HEK293 (cell line): ENCODE measurements at regions not wholly inside any gene's neighbourhood (a gene's known extent, or its start where the extent isn't known, plus 50 kb on each side); places are given as distances from the start of the nearest gene placed in this dataset.

Source experiments
- CTCF ChIP-seq: fragments of 450-650 bp; formaldehyde crosslinking; IDR thresholded peaks from 2 replicates; pipeline ENCODE4 v1.5.1; 2016; ENCODE audit warnings: missing biosample characterization, missing genetic modification characterization
- PRDM1 ChIP-seq: fragments of 450-650 bp; formaldehyde crosslinking; IDR thresholded peaks from 2 replicates; pipeline ENCODE4; 2016; ENCODE audit warnings: missing biosample characterization, missing genetic modification characterization
- ZNF140 ChIP-seq: fragments of 450-650 bp; formaldehyde crosslinking; IDR thresholded peaks from 2 replicates; pipeline ENCODE4 v1.5.1; 2016; ENCODE audit warnings: missing biosample characterization, missing genetic modification characterization
- ZNF596 ChIP-seq: fragments of 450-650 bp; IDR thresholded peaks from 2 replicates; pipeline ENCODE4 v1.5.0; 2018; ENCODE audit warnings: missing biosample characterization, mild to moderate bottlenecking, missing genetic modification characterization, moderate library complexity
- ZNF747 ChIP-seq: fragments of 450-650 bp; formaldehyde crosslinking; IDR thresholded peaks from 2 replicates; pipeline ENCODE4 v1.5.1; 2016; ENCODE audit warnings: missing biosample characterization, missing genetic modification characterization

GRCh38 chr10:3241274-3241921 lies 68.8 kb upstream of the PITRM1 start:
- TF ChIP-seq ZNF747 (tag by site-specific recombination) (no peak), ZNF140 (tag by site-specific recombination) (no peak), ZNF596 (tag by site-specific recombination) (no peak), PRDM1 (tag by site-specific recombination) (no peak), CTCF (tag by site-specific recombination) (no peak)
